ENCODE measurements at regions not wholly inside any gene's neighbourhood (a gene's known extent, or its start where the extent isn't known, plus 50 kb on each side); places are given as distances from the start of the nearest gene placed in this dataset.

DNA sequence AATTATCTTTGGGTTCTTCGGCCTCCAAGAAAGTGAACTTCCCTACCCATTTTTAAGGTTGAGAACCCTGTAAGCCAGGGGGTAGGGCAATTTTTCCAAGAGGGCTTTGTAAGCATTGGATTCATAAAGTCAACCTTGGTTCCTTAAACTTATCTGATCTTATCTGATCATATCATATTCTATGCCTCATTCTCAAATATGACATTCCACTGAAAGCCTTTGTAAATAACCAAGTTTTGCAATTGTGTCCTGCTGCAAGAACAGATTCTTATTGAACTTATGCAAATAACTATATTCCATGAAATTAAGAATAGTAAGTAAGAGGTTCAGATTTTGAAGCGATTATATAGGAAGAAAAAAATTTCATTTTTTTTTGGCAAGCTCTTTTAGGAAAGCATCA is 649.5 kb downstream of the LRRC70 start:
- H3K27me3 Mint-ChIP-seq (ENCODE audit: unreplicated experiment), result no peaks in the 10 kb centered on the region
- no peaks in the 10 kb centered on the region for H3K4me1 Mint-ChIP-seq (ENCODE audit: low read depth, unreplicated experiment)
- TF ChIP-seq, protein P1, sequence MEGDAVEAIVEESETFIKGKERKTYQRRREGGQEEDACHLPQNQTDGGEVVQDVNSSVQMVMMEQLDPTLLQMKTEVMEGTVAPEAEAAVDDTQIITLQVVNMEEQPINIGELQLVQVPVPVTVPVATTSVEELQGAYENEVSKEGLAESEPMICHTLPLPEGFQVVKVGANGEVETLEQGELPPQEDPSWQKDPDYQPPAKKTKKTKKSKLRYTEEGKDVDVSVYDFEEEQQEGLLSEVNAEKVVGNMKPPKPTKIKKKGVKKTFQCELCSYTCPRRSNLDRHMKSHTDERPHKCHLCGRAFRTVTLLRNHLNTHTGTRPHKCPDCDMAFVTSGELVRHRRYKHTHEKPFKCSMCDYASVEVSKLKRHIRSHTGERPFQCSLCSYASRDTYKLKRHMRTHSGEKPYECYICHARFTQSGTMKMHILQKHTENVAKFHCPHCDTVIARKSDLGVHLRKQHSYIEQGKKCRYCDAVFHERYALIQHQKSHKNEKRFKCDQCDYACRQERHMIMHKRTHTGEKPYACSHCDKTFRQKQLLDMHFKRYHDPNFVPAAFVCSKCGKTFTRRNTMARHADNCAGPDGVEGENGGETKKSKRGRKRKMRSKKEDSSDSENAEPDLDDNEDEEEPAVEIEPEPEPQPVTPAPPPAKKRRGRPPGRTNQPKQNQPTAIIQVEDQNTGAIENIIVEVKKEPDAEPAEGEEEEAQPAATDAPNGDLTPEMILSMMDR (IDR thresholded peaks at IDR 0.05; ENCODE audit: unreplicated experiment), result no peak
- intact Hi-C loops (cut with micrococcal nuclease; ENCODE audit: unreplicated experiment), result no loop called here
- BruUV-seq (replicated peaks), result no TSS peak
- H3K27ac Mint-ChIP-seq (ENCODE audit: unreplicated experiment), result no peak overlapping the region
- CTCF ChIA-PET, result no interaction called here
- no peaks in the 10 kb centered on the region for H3K9me3 Mint-ChIP-seq (ENCODE audit: low read depth, unreplicated experiment)
- no peak for DNase-seq
- H3K4me3 Mint-ChIP-seq (ENCODE audit: low read depth, unreplicated experiment), result no peak overlapping the region
- no peaks in the 10 kb centered on the region for H3K36me3 Mint-ChIP-seq (ENCODE audit: insufficient read depth, unreplicated experiment)

DNA sequence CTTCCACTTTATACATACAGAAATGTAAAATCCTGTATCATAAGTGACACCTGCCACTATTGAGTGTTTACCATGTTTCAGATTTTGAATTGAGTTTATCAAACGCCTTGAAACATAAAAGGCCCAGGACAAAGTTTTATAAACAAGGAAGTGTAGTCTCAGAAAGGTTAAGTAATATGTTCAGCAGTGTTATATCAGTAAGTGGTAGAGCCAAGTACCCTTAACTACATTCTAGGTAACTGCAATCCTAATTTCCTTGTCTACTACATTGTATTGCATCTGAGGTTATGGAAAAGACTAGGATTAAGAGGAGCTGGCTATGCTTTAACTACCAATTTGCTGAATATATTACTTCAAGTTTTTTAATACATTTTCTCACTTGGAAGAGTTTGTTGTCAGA is 641.6 kb downstream of the LRRC70 start:
- no peak overlapping the region for H3K27ac Mint-ChIP-seq (ENCODE audit: unreplicated experiment)
- no peak overlapping the region for H3K4me3 Mint-ChIP-seq (ENCODE audit: low read depth, unreplicated experiment)
- H3K27me3 Mint-ChIP-seq (ENCODE audit: unreplicated experiment), result no peaks in the 10 kb centered on the region
- no TSS peak for BruUV-seq (replicated peaks)
- CTCF ChIA-PET, result no interaction called here
- no peaks in the 10 kb centered on the region for H3K4me1 Mint-ChIP-seq (ENCODE audit: low read depth, unreplicated experiment)
- H3K9me3 Mint-ChIP-seq (ENCODE audit: low read depth, unreplicated experiment), result no peaks in the 10 kb centered on the region
- intact Hi-C loops (cut with micrococcal nuclease; ENCODE audit: unreplicated experiment), result no loop called here
- DNase-seq, result no peak
- no peaks in the 10 kb centered on the region for H3K36me3 Mint-ChIP-seq (ENCODE audit: insufficient read depth, unreplicated experiment)
- TF ChIP-seq, protein P1 (IDR thresholded peaks at IDR 0.05; ENCODE audit: unreplicated experiment), result no peak

DNA sequence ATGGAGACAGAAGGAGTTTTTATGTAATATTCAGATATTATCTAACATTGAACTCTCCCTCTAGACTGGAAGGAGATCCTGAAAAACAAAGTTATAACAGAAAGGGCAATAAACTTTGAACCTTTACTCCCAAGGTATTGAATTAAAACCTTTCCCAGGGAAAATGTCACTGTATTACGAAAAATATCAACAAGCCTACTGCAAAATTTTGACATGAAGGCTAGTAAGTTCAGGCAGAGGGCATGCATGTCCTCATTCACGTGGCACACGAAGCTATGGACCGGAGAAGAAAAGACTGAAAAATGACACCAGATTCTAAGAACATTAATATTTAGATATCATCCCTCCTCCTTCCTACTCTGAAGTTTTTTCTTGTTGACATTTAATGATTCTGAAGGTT is 638.8 kb downstream of the LRRC70 start:
- TF ChIP-seq, protein P1 (IDR thresholded peaks at IDR 0.05; ENCODE audit: unreplicated experiment), result no peak
- Mint-ChIP-seq H3K27ac (ENCODE audit: unreplicated experiment) (no peak overlapping the region), H3K9me3 (ENCODE audit: low read depth, unreplicated experiment) (no peaks in the 10 kb centered on the region), H3K36me3 (ENCODE audit: insufficient read depth, unreplicated experiment) (no peaks in the 10 kb centered on the region), H3K4me1 (ENCODE audit: low read depth, unreplicated experiment) (no peaks in the 10 kb centered on the region), H3K4me3 (ENCODE audit: low read depth, unreplicated experiment) (no peak overlapping the region), H3K27me3 (ENCODE audit: unreplicated experiment) (no peaks in the 10 kb centered on the region)
- CTCF ChIA-PET, result no interaction called here
- intact Hi-C loops (cut with micrococcal nuclease; ENCODE audit: unreplicated experiment), result no loop called here
- BruUV-seq (replicated peaks), result no TSS peak
- DNase-seq, result no peak

DNA sequence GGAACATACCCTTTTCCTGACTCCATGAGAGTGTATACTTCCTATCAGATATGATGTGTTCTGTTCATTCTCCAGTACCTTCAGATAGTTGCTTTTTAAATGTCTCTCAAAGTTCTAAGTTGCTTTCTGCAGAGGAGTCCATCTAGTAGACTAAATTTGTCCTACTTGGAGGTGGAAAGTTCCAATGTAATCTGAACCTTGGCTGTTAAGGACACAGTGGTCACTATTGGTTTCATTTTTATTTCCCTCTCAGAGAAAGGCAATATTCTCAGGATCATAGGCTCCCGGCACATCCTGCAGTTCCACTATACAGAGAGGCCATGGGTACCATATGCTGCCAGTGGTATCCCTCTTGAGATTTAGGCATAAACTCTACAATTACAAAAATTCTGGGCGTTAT is 634.6 kb downstream of the LRRC70 start:
- H3K4me1 Mint-ChIP-seq (ENCODE audit: low read depth, unreplicated experiment), result no peaks in the 10 kb centered on the region
- TF ChIP-seq, protein P1 (IDR thresholded peaks at IDR 0.05; ENCODE audit: unreplicated experiment), result no peak
- no peak overlapping the region for H3K4me3 Mint-ChIP-seq (ENCODE audit: low read depth, unreplicated experiment)
- intact Hi-C loops (cut with micrococcal nuclease; ENCODE audit: unreplicated experiment), result no loop called here
- H3K9me3 Mint-ChIP-seq (ENCODE audit: low read depth, unreplicated experiment), result no peaks in the 10 kb centered on the region
- H3K36me3 Mint-ChIP-seq (ENCODE audit: insufficient read depth, unreplicated experiment), result no peaks in the 10 kb centered on the region
- BruUV-seq (replicated peaks), result no TSS peak
- no peak overlapping the region for H3K27ac Mint-ChIP-seq (ENCODE audit: unreplicated experiment)
- no peak for DNase-seq
- no peaks in the 10 kb centered on the region for H3K27me3 Mint-ChIP-seq (ENCODE audit: unreplicated experiment)
- CTCF ChIA-PET, result no interaction called here

Data from Calu3 (cell line).